Testis (tissue), 2 donors: ENCODE measurements at regions not wholly inside any gene's neighbourhood (a gene's known extent, or its start where the extent isn't known, plus 50 kb on each side); places are given as distances from the start of the nearest gene placed in this dataset.

Source experiments
- CTCF ChIP-seq, 3 experiments: fragments of 450-650 bp in 2 of 3; fragments of 200-600 bp in 1 of 3; sonication (generic) in 1 of 3; IDR thresholded peaks; one replicate each; pipeline ENCODE4 v1.5.1; 2016 to 2019; ENCODE audit warnings: antibody characterized with exemption in 3 of 3, mild to moderate bottlenecking in 2 of 3, moderate library complexity in 1 of 3
- POLR2A ChIP-seq: fragments of 450-650 bp; IDR thresholded peaks from one replicate; pipeline ENCODE4 v1.6.1; 2017; ENCODE audit warnings: antibody characterized with exemption, mild to moderate bottlenecking, moderate library complexity

- no peak for TF ChIP-seq CTCF (IDR thresholded peaks at IDR 0.05)
- TF ChIP-seq POLR2A, result no peak
Observed at GRCh38 chr9:38284588-38285051, 107.9 kb upstream of the ALDH1B1 start.
